IMR-90 (cell line): ENCODE measurements at regions not wholly inside any gene's neighbourhood (a gene's known extent, or its start where the extent isn't known, plus 50 kb on each side); places are given as distances from the start of the nearest gene placed in this dataset.

Experiments used
- ATAC-seq: fragments of 200-7000 bp; cut with Tn5 transposase; 2 replicates; pipeline ENCODE4 v1.9.1; 2020; ENCODE audit warnings: low read depth, mild to moderate bottlenecking, moderate library complexity
- BruUV-seq: library from RNA; stranded (reverse); fragments of 400-500 nt; replicated peaks from 2 replicates; lab custom pipeline; 2021; lab: Mats Ljungman, UMichigan
- CTCF ChIA-PET: fragments of 300-600 bp; formaldehyde crosslinking; extraction: SDS; loops from one replicate; lab custom pipeline; 2021; ENCODE audit warnings: antibody characterized with exemption; lab: Yijun Ruan, JAX
- POLR2A ChIA-PET: fragments of 300-600 bp; sonication (Branson Sonifier 250); formaldehyde crosslinking; loops from one replicate; lab custom pipeline; 2022; ENCODE audit warnings: antibody characterized with exemption; ENCODE audit not compliant: unreplicated experiment; lab: Charles Lee
- DNase-seq: peaks from one replicate; pipeline ENCODE4 v3.0.0; 2013
- H2AFZ ChIP-seq: replicated peaks from 2 replicates; pipeline ENCODE3; 2013; ENCODE audit warnings: low read length, mild to moderate bottlenecking; ENCODE audit not compliant: poor library complexity
- H2AK5ac ChIP-seq: 2 replicates; pipeline ENCODE4 v1.6.1; 2013; ENCODE audit warnings: low read depth, low read length, inconsistent platforms
- H2AK9ac ChIP-seq: replicated peaks from 2 replicates; pipeline ENCODE3; 2013; ENCODE audit warnings: mild to moderate bottlenecking, low read depth, low read length, moderate library complexity; ENCODE audit not compliant: poor library complexity
- H2BK120ac ChIP-seq: 2 replicates; pipeline ENCODE4 v1.6.1; 2013; ENCODE audit warnings: low read depth, low read length, inconsistent platforms
- H2BK15ac ChIP-seq: 3 replicates; pipeline ENCODE4 v1.6.1; 2013; ENCODE audit warnings: low read depth, low read length, inconsistent platforms
- H2BK20ac ChIP-seq: 2 replicates; pipeline ENCODE4 v1.6.1; 2013; ENCODE audit warnings: low read depth, mild to moderate bottlenecking, inconsistent platforms, low read length, moderate library complexity
- H2BK5ac ChIP-seq: 2 replicates; pipeline ENCODE4 v1.6.1; 2013; ENCODE audit warnings: mild to moderate bottlenecking, low read depth, low read length, inconsistent platforms; ENCODE audit not compliant: poor library complexity, severe bottlenecking
- H3K14ac ChIP-seq: replicated peaks from 2 replicates; pipeline ENCODE4 v1.6.1; 2013; ENCODE audit warnings: low read depth, low read length, inconsistent platforms
- H3K18ac ChIP-seq: 2 replicates; pipeline ENCODE4 v1.6.1; 2013; ENCODE audit warnings: low read depth, low read length, control low read depth
- H3K23ac ChIP-seq: 2 replicates; pipeline ENCODE4 v1.6.1; 2013; ENCODE audit warnings: low read depth, low read length, inconsistent platforms
- H3K27ac ChIP-seq: 2 replicates; pipeline ENCODE4 v1.5.1; 2013; ENCODE audit warnings: mild to moderate bottlenecking, control low read depth, low read length; ENCODE audit not compliant: insufficient read depth
- H3K27me3 ChIP-seq: 2 replicates; pipeline ENCODE4 v1.6.1; 2013; ENCODE audit warnings: low read length; ENCODE audit not compliant: control insufficient read depth, insufficient read depth
- H3K36me3 ChIP-seq: 2 replicates; pipeline ENCODE4 v1.6.1; 2013; ENCODE audit warnings: low read length, mixed read lengths; ENCODE audit not compliant: control insufficient read depth, insufficient read depth
- H3K4ac ChIP-seq: 2 replicates; pipeline ENCODE4 v1.6.1; 2013; ENCODE audit warnings: low read depth, low read length, inconsistent platforms
- H3K4me1 ChIP-seq: 2 replicates; pipeline ENCODE4 v1.6.1; 2013; ENCODE audit warnings: low read length, mixed read lengths; ENCODE audit not compliant: control insufficient read depth, insufficient read depth
- H3K4me2 ChIP-seq: 2 replicates; pipeline ENCODE4 v1.6.1; 2013; ENCODE audit warnings: low read depth, mild to moderate bottlenecking, control low read depth, low read length, moderate library complexity
- H3K4me3 ChIP-seq: 2 replicates; pipeline ENCODE4 v1.5.1; 2013; ENCODE audit warnings: low read depth, mild to moderate bottlenecking, control low read depth, low read length, moderate library complexity; ENCODE audit not compliant: insufficient read depth
- H3K56ac ChIP-seq: 2 replicates; pipeline ENCODE4 v1.6.1; 2013; ENCODE audit warnings: low read length, inconsistent platforms; ENCODE audit not compliant: insufficient read depth; ENCODE audit errors: extremely low read depth
- H3K79me1 ChIP-seq, 2 experiments: 2 replicates each; pipeline ENCODE4 v1.6.1; 2013; ENCODE audit warnings: low read length in 2 of 2, inconsistent platforms in 1 of 2, low read depth in 1 of 2
- H3K9ac ChIP-seq: 2 replicates; pipeline ENCODE4 v1.6.1; 2013; ENCODE audit warnings: low read depth, low read length, control low read depth
- H3K9me1 ChIP-seq: 2 replicates; pipeline ENCODE4 v1.6.1; 2013; ENCODE audit warnings: low read length, inconsistent platforms; ENCODE audit not compliant: insufficient read depth
- H3K9me3 ChIP-seq: 2 replicates; pipeline ENCODE4 v1.6.1; 2013; ENCODE audit warnings: low read length; ENCODE audit not compliant: control insufficient read depth, insufficient read depth
- H4K20me1 ChIP-seq: 2 replicates; pipeline ENCODE4 v1.6.1; 2013; ENCODE audit warnings: low read length, inconsistent platforms; ENCODE audit not compliant: insufficient read depth
- H4K5ac ChIP-seq: 2 replicates; pipeline ENCODE4 v1.6.1; 2013; ENCODE audit warnings: mild to moderate bottlenecking, low read depth, low read length, control low read depth
- H4K8ac ChIP-seq, 2 experiments: 2 replicates each; pipeline ENCODE4 v1.6.1; 2013; ENCODE audit warnings: low read depth in 2 of 2, low read length in 2 of 2, control low read depth in 1 of 2, inconsistent platforms in 1 of 2
- H4K91ac ChIP-seq: 2 replicates; pipeline ENCODE4 v1.6.1; 2013; ENCODE audit warnings: low read depth, low read length, inconsistent platforms; ENCODE audit not compliant: insufficient read depth
- NFE2L2 ChIP-seq: fragments of 150-350 bp; IDR thresholded peaks from 2 replicates; pipeline ENCODE4 v1.6.1; 2016; ENCODE audit warnings: low read depth, mild to moderate bottlenecking, low read length
- POLR2A ChIP-seq: IDR thresholded peaks from 2 replicates; pipeline ENCODE4 v1.6.1; 2012; ENCODE audit warnings: mild to moderate bottlenecking, low read depth, low read length
- dilution Hi-C: fragments of 300-500 bp; cut with HindIII; formaldehyde crosslinking; loops from one replicate; pipeline ENCODE4 v1.14.3; 2018; ENCODE audit warnings: low sequenced_read_pairs; ENCODE audit not compliant: unreplicated experiment
- in situ Hi-C: fragments of 300-500 bp; cut with MboI; formaldehyde crosslinking; loops from 3 replicates; pipeline ENCODE4 v1.14.3; 2019; ENCODE audit warnings: low sequenced_read_pairs, inconsistent platforms, mixed read lengths
- intact Hi-C: fragments of 100-400 bp; cut with micrococcal nuclease; formaldehyde crosslinking; loops from 2 replicates; pipeline ENCODE4 v1.10.0; 2022

DNA sequence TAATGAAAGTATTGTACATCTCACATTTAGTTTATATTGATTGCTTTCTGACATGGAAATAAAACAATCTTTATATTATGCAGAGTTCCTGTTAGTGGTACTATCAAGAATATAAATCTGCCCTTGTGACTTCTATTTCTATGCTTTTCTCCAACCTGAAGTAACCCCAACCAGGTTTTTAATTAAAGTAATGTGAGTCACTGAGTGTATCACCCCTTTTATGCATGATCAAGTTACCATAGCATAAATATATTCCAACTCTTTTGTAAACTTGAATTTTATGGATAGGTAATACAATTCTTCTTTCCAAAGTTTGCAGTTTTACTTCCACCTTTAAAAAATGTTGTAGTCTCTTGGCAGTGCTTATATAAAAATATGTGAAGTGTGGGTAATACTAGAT is 532.3 kb downstream of the USP25 start:
- no peak overlapping the region for H3K56ac ChIP-seq
- no peak overlapping the region for H3K27ac ChIP-seq
- TF ChIP-seq NFE2L2 (no peak), POLR2A (no peak)
- H3K4me2 ChIP-seq, result no peak overlapping the region
- no peak overlapping the region for H3K4ac ChIP-seq
- no peaks in the 10 kb centered on the region for H3K79me1 ChIP-seq
- dilution Hi-C loops, result no loop called here
- H2AK5ac ChIP-seq, result no peak overlapping the region
- intact Hi-C loops, result no loop called here
- H4K91ac ChIP-seq, result no peak overlapping the region
- H3K9ac ChIP-seq, result no peak overlapping the region
- H3K23ac ChIP-seq, result no peak overlapping the region
- H2BK15ac ChIP-seq, result no peak overlapping the region
- H2AFZ ChIP-seq, result no peak overlapping the region
- ATAC-seq, result no peak
- no peak overlapping the region for H2BK20ac ChIP-seq
- CTCF ChIA-PET, result no interaction called here
- no peaks in the 10 kb centered on the region for H4K20me1 ChIP-seq
- no peaks in the 10 kb centered on the region for H3K9me3 ChIP-seq
- no peaks in the 10 kb centered on the region for H3K36me3 ChIP-seq
- no peak overlapping the region for H2BK120ac ChIP-seq
- H2AK9ac ChIP-seq, result no peak overlapping the region
- no peak overlapping the region for H4K8ac ChIP-seq
- H4K5ac ChIP-seq, result no peak overlapping the region
- DNase-seq, result no peak
- H3K27me3 ChIP-seq, result no peaks in the 10 kb centered on the region
- no peak overlapping the region for H2BK5ac ChIP-seq
- POLR2A ChIA-PET, result no interaction called here
- H3K4me1 ChIP-seq, result no peaks in the 10 kb centered on the region
- in situ Hi-C loops, result no loop called here
- H3K18ac ChIP-seq, result no peak overlapping the region
- H3K4me3 ChIP-seq, result no peak overlapping the region
- H3K9me1 ChIP-seq, result no peaks in the 10 kb centered on the region
- H3K14ac ChIP-seq, result no peak overlapping the region
- BruUV-seq, result no TSS peak
